Natural killer cell treated with Interleukin-12 subunit alpha and Interleukin-12 subunit beta and Interleukin-15 and Interleukin-18, amount 100 ng/mL, for 72 hours (primary cell): ENCODE measurements at regions not wholly inside any gene's neighbourhood (a gene's known extent, or its start where the extent isn't known, plus 50 kb on each side); places are given as distances from the start of the nearest gene placed in this dataset.

Source experiments
- ATAC-seq, 2 donors: fragments of 150-1000 bp; cut with Tn5 transposase in 1 of 2; sonication (Bioruptor Pico), chemical (Tn5 transposase) in 1 of 2; 2 replicates each; pipeline ENCODE4 v1.10.0; 2021
- DNase-seq: peaks from one replicate; pipeline ENCODE4 v3.0.0; 2022; ENCODE audit warnings: low spot score
- H3K27ac Mint-ChIP-seq, 2 donors: 1 replicate in 1 of 2; 2 replicates in 1 of 2; pipeline ENCODE4 v1.8.0; 2022; ENCODE audit warnings: mixed read lengths in 2 of 2, mild to moderate bottlenecking in 1 of 2, moderate library complexity in 1 of 2
- H3K27me3 Mint-ChIP-seq, 2 donors: 1 replicate in 1 of 2; 2 replicates in 1 of 2; pipeline ENCODE4 v1.8.0; 2022; ENCODE audit warnings: mixed read lengths in 2 of 2
- H3K36me3 Mint-ChIP-seq: one replicate; pipeline ENCODE4 v1.8.0; 2022; ENCODE audit warnings: mixed read lengths
- H3K4me1 Mint-ChIP-seq, 2 donors: 1 replicate in 1 of 2; 2 replicates in 1 of 2; pipeline ENCODE4 v1.8.0; 2022; ENCODE audit warnings: low read depth in 2 of 2, mixed read lengths in 2 of 2, mild to moderate bottlenecking in 1 of 2
- H3K4me3 Mint-ChIP-seq: one replicate; pipeline ENCODE4 v1.8.0; 2022; ENCODE audit warnings: mixed read lengths
- H3K9me3 Mint-ChIP-seq: 2 replicates; pipeline ENCODE4 v1.8.0; 2022; ENCODE audit warnings: mixed read lengths

GRCh38 chr5:68734781-68735180 lies 359.0 kb upstream of the SLC30A5 start:
- peaks cover 7 to 13% of the 10 kb centered on the region in 2 donors for H3K4me1 Mint-ChIP-seq

DNA sequence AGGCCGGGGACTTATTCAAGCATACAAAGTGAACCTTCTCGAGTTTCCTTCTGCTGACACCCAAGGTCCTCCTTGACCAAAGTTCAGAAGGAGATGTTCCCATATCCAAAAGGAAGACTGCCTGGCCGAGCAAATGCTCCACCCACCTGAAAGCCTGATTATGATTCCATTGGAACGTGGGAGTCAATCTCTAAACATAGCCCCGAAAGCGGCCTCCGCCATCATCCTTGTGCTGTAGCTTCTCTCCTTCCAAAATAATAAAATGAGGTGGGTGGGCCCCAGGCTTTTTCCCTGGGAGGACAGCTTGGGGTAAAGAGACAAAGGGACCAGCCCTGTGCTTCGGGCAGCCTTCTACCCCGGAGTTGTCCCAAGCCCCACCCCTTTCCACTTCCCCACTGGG lies 355.6 kb upstream of the SLC30A5 start:
- ATAC-seq = no peak
- Mint-ChIP-seq H3K27ac (no peak overlapping the region), H3K4me1 (no peaks in the 10 kb centered on the region), H3K27me3 (peaks cover 0 to 11% of the 10 kb centered on the region in 2 donors), H3K9me3 (no peaks in the 10 kb centered on the region), H3K36me3 (no peaks in the 10 kb centered on the region), H3K4me3 (no peak overlapping the region)
- DNase-seq = no peak

More at GRCh38 chr5:68734781-68735180, 359.0 kb upstream of the SLC30A5 start:
- H3K9me3 Mint-ChIP-seq = no peaks in the 10 kb centered on the region
- no peaks in the 10 kb centered on the region for H3K36me3 Mint-ChIP-seq
- DNase-seq (no peak), ATAC-seq (no peak)
- H3K27me3 Mint-ChIP-seq = peaks cover 0 to 6% of the 10 kb centered on the region in 2 donors
- no peak overlapping the region for H3K4me3 Mint-ChIP-seq
- H3K27ac Mint-ChIP-seq = no peak overlapping the region

DNA sequence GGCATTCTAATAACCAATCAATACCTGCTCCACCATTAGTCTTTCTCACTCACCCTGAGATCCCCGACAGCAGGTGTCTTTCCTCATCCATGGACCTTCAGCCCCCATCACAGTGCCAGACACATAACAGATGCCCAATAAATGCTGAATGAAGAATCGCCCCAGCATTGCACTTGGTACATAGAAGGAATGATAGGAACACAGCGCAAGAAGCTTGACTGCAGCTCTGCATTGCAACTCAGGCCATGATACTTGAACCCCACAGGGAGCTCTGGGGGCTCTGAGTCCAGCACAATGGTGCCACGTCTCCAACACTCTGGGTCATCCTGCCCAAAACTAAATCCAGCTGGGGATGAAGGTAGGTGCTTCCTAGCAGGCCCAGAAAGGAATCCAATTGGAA lies 355.0 kb upstream of the SLC30A5 start:
- no peaks in the 10 kb centered on the region for H3K9me3 Mint-ChIP-seq
- H3K27me3 Mint-ChIP-seq = peaks cover 0 to 11% of the 10 kb centered on the region in 2 donors
- H3K4me3 Mint-ChIP-seq = no peak overlapping the region

DNA sequence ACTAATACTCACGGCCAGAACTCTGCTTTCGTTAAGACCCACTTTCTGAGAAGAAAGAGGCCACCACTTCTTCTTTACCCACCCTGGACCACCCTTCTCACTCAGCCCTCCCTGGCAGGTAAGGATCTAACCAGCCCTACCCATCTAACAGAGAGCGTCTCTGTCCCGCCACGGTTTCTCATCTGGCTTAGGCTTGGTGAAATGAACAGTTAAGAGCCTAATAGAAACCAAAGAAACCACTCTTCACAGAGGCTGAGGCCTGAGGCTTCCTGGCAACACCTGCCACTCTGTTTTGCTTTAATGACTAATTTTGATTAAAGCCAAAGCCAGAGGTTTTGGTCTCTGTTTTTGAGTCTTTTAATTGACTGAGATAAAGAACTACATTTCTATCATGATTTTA lies 354.1 kb upstream of the SLC30A5 start:
- H3K4me1 Mint-ChIP-seq = no peaks in the 10 kb centered on the region
- no peaks in the 10 kb centered on the region for H3K9me3 Mint-ChIP-seq
- peaks cover 0 to 11% of the 10 kb centered on the region in 2 donors for H3K27me3 Mint-ChIP-seq
- H3K36me3 Mint-ChIP-seq = no peaks in the 10 kb centered on the region
- no peak overlapping the region for H3K4me3 Mint-ChIP-seq
- H3K27ac Mint-ChIP-seq = no peak overlapping the region
- ATAC-seq = peak in 1 of 2 donors; percentile 45
- DNase-seq = no peak

More for the DNA sequence above, 355.0 kb upstream of the SLC30A5 start:
- no peak for DNase-seq
- no peak overlapping the region for H3K27ac Mint-ChIP-seq
- no peaks in the 10 kb centered on the region for H3K4me1 Mint-ChIP-seq
- no peaks in the 10 kb centered on the region for H3K36me3 Mint-ChIP-seq
- no peak for ATAC-seq

GRCh38 chr5:68740226-68740910 lies 353.4 kb upstream of the SLC30A5 start:
- no peak overlapping the region for H3K4me3 Mint-ChIP-seq
- H3K9me3 Mint-ChIP-seq = no peaks in the 10 kb centered on the region
- ATAC-seq (peak in 1 of 2 donors; percentile 16), DNase-seq (no peak)
- H3K27ac Mint-ChIP-seq = no peak overlapping the region
- peaks cover 0 to 11% of the 10 kb centered on the region in 2 donors for H3K27me3 Mint-ChIP-seq
- H3K4me1 Mint-ChIP-seq = no peaks in the 10 kb centered on the region
- H3K36me3 Mint-ChIP-seq = no peaks in the 10 kb centered on the region

DNA sequence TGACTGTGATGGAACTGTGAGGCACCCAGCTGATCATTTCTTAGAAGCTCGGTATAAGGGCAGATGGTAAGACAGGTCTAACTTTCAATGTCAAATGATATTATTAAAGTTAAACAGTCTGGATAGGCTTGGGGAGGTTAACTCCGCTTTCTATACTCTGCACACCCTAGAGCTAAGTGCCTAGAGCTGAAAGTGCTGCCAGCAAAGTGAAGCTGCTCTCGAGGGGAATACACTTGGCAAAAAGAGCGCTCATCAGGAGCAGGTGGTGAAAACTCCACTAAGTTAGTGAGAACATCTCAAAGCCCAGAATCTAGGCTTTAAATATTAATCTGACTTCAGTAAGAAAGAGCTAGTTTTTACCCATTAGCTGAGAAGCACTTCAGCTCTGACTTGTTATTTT lies 349.6 kb upstream of the SLC30A5 start:
- Mint-ChIP-seq H3K27ac (no peak overlapping the region), H3K4me3 (no peak overlapping the region), H3K36me3 (no peaks in the 10 kb centered on the region), H3K27me3 (peaks cover 0 to 5% of the 10 kb centered on the region in 2 donors), H3K9me3 (no peaks in the 10 kb centered on the region), H3K4me1 (peaks cover 0 to 5% of the 10 kb centered on the region in 2 donors)
- DNase-seq = no peak
- no peak for ATAC-seq

GRCh38 chr5:68745448-68745847 lies 348.4 kb upstream of the SLC30A5 start:
- Mint-ChIP-seq H3K27me3 (peaks cover 0 to 5% of the 10 kb centered on the region in 2 donors), H3K27ac (no peak overlapping the region), H3K9me3 (no peaks in the 10 kb centered on the region), H3K4me3 (no peak overlapping the region), H3K36me3 (no peaks in the 10 kb centered on the region), H3K4me1 (peaks cover 9 to 13% of the 10 kb centered on the region in 2 donors)
- DNase-seq (no peak), ATAC-seq (no peak)

DNA sequence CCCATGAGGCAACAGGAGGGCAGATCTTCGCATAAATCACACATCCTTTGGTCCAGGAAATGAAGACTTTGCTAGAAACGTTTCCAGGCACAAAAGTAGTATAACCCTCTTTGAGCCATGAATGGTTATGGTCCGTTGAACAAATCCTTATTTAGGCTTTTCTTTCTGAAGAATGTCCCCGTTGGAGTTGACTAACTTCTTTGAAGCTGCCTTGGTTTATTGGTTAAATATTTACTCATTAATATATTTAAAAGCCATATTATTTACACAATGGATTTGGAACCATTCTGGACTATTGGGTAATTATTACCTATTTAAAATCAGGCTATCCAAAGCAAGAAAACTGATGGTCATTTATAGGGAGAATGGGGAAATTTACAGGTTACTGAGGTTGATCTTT lies 347.6 kb upstream of the SLC30A5 start:
- Mint-ChIP-seq H3K36me3 (no peaks in the 10 kb centered on the region), H3K27ac (no peak overlapping the region), H3K4me3 (no peak overlapping the region), H3K4me1 (peaks cover 9 to 15% of the 10 kb centered on the region in 2 donors), H3K27me3 (peaks cover 4 to 9% of the 10 kb centered on the region in 2 donors), H3K9me3 (no peaks in the 10 kb centered on the region)
- no peak for ATAC-seq
- DNase-seq = no peak

DNA sequence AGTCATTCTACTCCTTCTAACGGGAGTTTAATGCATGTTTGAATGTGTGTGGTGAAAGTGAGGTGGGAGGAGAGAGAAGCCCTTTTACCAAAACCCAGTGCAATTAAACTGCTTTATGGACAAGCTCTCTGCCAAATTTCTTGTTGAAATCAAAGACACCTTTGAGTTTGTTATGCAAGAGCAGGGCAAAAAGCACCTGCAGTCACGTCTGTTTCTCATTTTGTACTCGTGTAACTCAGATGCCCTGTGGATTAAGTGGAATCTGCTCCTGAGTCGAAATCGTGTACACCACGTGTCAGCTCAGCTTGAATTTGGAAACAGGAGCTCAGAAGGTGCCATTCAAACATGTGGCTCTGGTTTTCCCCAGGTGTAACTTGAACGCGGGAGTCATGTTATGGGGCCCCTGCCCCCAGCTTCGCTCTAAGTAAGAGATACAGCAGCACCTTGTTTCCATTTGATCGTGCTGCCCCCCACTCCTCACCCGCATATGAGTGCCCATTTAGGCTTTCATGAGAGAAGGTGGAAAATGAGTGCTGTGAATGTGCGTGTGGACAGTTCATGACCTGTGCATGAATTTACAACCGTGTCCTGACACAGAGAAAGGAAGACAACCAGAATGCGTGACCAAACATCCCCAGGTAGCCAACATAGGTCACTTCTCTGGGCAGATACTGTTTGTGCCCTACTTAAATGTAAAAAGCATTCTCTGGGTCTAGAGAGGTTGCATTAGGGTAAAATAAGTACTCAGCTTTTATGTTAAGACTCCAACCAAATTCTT lies 347.0 kb upstream of the SLC30A5 start:
- Mint-ChIP-seq H3K36me3 (no peaks in the 10 kb centered on the region), H3K9me3 (no peaks in the 10 kb centered on the region), H3K4me3 (no peak overlapping the region), H3K27ac (peak overlapping the region in 1 of 2 donors; percentile 22), H3K27me3 (peaks cover 5 to 8% of the 10 kb centered on the region in 2 donors), H3K4me1 (peaks cover 9 to 15% of the 10 kb centered on the region in 2 donors)
- ATAC-seq = no peak
- no peak for DNase-seq

- Mint-ChIP-seq H3K27me3 (peaks cover 5 to 6% of the 10 kb centered on the region in 2 donors), H3K36me3 (no peaks in the 10 kb centered on the region), H3K9me3 (no peaks in the 10 kb centered on the region), H3K4me3 (no peak overlapping the region), H3K4me1 (peaks cover 9 to 15% of the 10 kb centered on the region in 2 donors), H3K27ac (peak overlapping the region in 1 of 2 donors; percentile 22)
- DNase-seq = no peak
- no peak for ATAC-seq
Observed at GRCh38 chr5:68747521-68747920, 346.3 kb upstream of the SLC30A5 start.

DNA sequence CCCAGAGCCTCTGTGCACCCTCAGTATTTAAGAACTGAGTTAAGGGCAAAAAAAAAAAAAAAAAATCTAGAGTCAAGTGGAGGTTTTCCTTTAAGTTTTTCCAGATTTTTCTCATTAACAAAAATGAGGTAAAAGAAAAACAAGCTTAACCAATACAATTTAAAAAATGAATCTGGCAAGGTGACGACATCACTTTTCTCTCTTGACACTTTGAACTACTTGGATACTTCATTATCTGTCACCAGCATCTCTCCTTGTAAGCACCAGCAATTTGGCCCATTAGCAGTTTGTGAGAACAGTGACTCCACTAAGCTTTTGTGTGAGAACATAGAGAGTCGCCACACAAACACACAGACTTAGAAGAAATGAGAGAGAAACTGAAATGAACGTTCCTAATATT lies 345.7 kb upstream of the SLC30A5 start:
- Mint-ChIP-seq H3K36me3 (no peaks in the 10 kb centered on the region), H3K27me3 (peaks cover 5 to 6% of the 10 kb centered on the region in 2 donors), H3K4me3 (no peak overlapping the region), H3K4me1 (peaks cover 9 to 15% of the 10 kb centered on the region in 2 donors), H3K9me3 (no peaks in the 10 kb centered on the region), H3K27ac (no peak overlapping the region)
- no peak for ATAC-seq
- DNase-seq = no peak

DNA sequence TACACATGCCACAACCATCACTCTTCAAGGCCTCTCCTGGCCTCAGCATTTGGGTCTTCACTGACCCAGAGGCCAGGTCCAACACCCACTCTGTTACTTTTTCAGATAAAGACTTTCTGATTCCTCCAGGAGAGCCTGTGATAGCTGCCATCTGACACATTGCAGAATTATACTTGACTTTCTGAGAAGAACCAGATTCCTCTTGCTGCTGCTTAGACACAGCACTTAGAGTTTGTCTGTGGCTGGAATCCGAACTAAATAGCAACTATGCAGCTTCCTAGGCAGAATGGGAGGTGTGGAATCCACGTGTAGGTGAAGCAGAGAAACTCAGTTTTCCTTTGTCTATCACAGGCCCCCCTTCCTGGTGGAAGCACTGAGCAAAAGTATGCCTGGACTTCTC lies 344.7 kb upstream of the SLC30A5 start:
- no peaks in the 10 kb centered on the region for H3K36me3 Mint-ChIP-seq
- DNase-seq (no peak), ATAC-seq (no peak)
- no peak overlapping the region for H3K4me3 Mint-ChIP-seq
- H3K27me3 Mint-ChIP-seq = peaks cover 5 to 6% of the 10 kb centered on the region in 2 donors
- H3K4me1 Mint-ChIP-seq = peaks cover 9 to 15% of the 10 kb centered on the region in 2 donors
- H3K27ac Mint-ChIP-seq = peak overlapping the region in 1 of 2 donors; percentile 8
- H3K9me3 Mint-ChIP-seq = no peaks in the 10 kb centered on the region

DNA sequence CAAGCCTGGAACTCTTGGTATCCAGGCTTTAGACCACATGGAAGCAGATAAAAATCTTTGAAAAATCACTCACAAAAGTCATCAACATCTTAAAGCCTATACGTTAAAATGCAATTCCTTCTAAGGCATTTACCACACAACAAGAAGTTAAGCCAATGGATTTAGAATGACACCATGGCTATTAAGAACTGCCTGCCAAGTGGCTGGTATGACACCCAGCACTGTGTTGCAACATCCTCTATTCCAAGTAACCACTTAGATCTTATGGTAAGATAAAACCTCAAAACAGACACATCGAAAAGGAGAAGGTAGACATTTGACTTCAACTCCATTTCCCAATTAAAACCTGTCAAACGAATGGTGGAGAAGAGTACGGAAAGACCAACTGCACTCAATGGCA lies 344.2 kb upstream of the SLC30A5 start:
- ATAC-seq (peak; percentile 66 to 80), DNase-seq (no peak)
- Mint-ChIP-seq H3K4me1 (peaks cover 9 to 15% of the 10 kb centered on the region in 2 donors), H3K27ac (peak overlapping the region in 1 of 2 donors; percentile 8), H3K4me3 (peak overlapping the region; percentile 8), H3K36me3 (no peaks in the 10 kb centered on the region), H3K9me3 (no peaks in the 10 kb centered on the region), H3K27me3 (peaks cover 7 to 8% of the 10 kb centered on the region in 2 donors)

- H3K4me1 Mint-ChIP-seq = peaks cover 9 to 15% of the 10 kb centered on the region in 2 donors
- H3K4me3 Mint-ChIP-seq = no peak overlapping the region
- H3K36me3 Mint-ChIP-seq = no peaks in the 10 kb centered on the region
- DNase-seq = no peak
- H3K27me3 Mint-ChIP-seq = peaks cover 12 to 13% of the 10 kb centered on the region in 2 donors
- no peak for ATAC-seq
- H3K9me3 Mint-ChIP-seq = no peaks in the 10 kb centered on the region
- H3K27ac Mint-ChIP-seq = no peak overlapping the region
Observed at GRCh38 chr5:68751661-68752060, 342.2 kb upstream of the SLC30A5 start.
